Left renal pelvis (tissue), 4 donors: ENCODE measurements at regions not wholly inside any gene's neighbourhood (a gene's known extent, or its start where the extent isn't known, plus 50 kb on each side); places are given as distances from the start of the nearest gene placed in this dataset.

Experiments used
- DNase-seq, 4 donors: peaks; one replicate each; pipeline ENCODE4 v3.0.0-alpha.2; 2013; ENCODE audit warnings: low read depth in 4 of 4, low spot score in 3 of 4

DNA sequence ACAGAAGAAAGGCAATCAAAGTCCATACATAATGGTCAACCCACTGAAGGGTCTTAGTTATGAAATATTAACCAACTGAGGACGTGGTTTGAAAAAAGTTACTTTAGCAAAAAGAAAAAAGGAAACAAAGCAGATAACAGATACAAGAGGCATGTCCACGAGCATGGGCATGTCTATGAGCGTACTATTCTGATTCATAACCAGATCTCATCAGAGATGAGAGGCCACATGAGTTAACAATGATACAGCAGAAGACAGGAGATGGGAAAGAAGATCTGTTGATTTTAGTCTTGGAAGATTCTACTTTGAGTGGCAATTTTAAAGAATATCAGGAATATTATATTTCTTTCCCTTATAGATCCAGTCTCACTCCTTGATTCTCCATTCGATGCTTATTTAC is 262.9 kb upstream of the SLITRK3 start:
- DNase-seq = no peak

DNA sequence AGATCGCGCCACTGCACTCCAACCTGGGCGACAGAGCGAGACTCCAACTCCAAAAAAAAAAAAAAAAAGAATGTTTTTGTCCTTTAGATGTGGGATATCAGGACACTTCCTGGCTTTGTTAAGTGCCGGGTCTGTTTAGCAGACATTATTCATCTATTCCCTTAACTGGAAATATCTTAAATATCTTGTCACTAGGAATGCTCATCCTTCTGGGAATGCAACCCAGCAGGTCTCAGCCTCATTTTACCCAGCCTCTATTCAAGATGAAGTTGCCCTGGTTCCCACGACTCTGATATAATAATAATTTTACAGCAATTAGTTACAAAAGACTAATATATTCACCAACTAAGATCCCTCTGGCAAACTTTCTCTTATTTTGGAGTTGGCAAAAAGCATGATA is 260.9 kb upstream of the SLITRK3 start:
- no peak for DNase-seq

DNA sequence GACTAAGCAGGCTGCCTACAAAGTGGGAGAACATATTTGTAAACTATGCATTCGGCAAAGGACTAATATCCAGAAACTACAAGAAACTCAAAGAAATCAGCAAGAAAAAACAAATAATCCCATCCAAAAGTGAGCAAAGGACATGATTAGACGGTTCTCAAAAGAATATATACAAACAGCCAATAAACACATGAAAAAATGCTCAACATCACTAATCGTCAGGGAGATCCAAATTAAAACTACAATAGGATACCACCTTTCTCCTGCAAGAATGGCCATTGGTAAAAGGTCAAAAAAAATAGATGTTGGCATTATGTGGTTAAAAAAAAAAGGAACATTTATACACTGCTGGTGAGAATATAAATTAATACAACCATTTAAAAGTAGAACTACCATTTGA is 259.6 kb upstream of the SLITRK3 start:
- DNase-seq = no peak

DNA sequence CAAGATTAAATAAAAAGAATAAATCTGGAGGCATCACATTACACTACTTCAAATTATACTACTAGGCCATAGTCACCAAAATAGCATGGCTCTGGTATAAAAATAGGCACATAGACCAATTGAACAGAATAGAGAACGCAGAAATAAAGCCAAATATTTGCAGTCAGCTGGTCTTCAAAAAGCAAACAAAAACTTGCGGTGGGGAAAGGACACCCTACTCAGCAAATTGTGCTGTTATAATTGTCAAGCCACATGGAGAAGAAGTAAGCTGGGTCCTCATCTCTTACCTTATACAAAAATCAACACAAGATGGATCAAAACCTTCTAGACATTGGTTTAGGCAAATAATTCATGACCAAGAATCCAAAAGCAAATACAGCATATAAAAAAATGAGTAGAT is 259.2 kb upstream of the SLITRK3 start:
- DNase-seq = no peak

DNA sequence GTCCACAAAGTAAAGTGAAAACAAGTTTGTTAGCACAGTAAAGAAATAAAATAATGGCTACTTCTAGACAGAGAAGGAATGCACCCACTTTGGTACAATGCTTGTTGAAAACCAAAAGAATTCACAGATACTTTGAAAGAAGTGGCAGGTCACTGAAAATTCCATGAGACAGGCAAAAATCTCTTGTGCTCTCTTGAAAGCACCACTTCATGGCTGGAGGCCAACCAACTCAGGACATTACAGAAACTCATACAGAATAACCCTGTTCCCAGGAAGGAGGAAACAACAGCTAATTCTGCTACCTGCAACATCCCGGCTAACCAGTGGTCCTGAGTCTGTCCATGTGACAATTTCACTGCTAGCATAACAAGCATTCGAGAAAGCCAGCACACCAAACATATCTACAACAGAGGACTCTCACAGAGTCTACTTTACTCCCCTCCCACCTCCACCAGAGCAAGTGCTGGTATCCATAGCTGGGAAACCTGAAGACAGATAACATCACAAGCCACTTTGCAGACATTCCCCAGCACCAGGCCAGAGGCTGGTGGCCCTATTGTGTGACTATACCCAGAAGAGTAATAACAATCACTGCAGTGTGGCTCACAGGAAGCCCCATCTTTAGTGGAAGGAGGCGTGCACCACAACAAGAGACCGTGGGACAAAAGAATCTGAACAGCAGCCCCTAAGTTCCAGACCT is 255.3 kb upstream of the SLITRK3 start:
- no peak for DNase-seq

DNA sequence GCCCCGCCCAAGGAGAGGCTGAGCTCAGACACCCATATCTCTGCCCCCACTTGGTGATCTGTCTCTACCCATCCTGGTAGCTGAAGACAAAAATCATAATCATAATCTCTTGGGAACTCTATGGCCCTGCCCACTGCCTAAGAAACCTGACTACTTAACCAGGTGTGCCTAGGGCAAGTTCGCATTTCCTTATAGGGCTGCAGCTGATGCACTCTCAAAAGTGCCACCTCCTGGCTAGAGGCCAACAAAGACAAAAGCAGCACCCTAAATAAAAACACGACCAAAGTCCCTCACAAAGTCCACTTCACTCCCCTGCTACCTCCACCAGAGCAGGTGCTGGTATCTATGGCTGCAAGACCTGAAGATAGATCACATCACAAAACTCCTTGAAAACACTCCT is 250.4 kb upstream of the SLITRK3 start:
- DNase-seq = no peak

DNA sequence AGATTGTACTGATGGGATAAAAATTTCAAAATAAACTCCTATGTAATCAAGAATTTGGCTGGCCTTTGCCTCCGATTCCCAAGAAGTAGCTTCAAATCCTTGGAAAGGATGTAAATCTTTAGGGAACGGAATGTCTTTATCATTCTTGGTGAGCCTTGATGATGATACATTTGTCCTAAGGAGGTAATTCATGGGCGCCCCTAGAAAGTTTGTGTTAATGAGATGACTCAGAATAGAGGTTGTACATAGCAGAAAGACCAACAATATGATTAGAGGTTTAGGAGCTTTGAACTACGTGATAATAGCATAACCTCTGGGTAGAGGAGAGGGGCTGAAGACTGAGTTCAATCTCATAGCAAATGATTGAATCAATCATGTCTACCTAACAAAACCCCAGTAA is 248.6 kb upstream of the SLITRK3 start:
- no peak for DNase-seq

DNA sequence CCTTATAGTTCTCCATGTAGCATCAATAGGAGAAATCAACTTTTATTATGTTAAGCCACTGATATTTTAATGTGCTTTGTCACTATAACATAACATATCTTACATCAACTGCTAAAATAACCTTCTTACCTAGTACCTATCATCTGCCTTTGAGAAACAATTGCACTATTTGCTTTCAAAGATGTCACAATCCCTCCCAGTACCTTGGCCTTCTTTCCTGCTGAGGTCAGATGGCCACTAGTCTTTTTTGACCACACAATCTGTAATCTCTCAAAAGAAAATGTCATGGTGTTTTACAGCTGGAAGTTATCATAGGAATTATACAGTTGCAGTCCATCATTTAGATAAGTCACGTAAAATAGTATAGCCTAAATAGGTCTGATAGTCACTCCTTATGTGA is 247.5 kb upstream of the SLITRK3 start:
- DNase-seq = no peak

DNA sequence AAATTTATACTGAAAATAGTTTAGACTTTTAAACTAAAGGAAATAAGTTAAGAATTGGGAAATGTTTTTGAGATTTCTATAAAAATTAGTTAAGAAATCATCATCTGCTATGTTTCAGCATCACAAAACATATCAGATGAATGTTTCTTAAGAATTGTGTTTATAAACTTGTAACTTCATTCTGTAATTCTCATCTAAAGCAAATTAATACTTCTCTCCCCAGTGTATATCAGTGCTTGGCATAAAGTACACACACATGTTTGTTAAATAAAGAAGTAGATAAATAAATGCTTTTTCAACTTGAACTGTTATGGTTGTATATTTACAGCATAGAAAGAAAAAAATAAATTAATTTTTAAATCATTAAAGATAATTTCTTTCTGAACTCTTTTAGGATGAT is 245.9 kb upstream of the SLITRK3 start:
- no peak for DNase-seq

DNA sequence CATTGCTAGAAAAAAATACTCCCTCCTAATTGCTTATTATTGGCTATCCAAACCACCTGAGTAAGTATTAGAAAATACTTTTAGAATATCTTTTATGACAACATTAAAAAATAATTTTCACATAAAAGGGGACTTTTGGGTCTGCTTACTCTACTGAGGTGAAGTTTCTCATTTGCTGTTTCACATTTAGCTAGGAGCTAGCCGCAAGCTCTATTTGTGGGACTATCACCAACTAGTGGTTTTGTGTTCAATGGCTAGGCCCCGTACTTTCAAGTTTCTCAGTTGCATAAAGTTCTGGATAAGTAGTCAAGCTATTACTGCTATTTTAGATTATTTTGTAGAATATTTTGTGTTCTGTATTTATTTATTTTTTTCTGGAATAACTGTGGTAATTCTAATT is 244.2 kb upstream of the SLITRK3 start:
- DNase-seq = no peak

DNA sequence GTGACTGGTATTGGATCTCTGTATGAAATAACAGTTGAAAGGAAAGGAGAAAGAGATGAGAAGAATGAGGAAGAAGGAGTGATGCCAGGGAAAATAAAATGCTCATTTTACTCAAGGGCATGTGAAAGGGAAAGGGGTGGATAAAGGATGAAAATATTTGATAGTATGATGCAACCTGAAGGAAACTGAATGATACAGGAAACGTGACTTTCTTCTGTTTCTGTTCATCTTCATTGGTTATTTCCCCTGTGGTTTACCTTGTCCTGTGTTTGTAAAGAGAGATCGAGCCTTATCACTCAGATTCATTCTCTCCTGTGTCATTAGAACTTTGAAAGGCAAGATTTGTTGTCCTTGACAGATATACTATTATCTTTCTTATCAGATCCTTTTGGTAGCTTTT is 243.6 kb upstream of the SLITRK3 start:
- DNase-seq = no peak

DNA sequence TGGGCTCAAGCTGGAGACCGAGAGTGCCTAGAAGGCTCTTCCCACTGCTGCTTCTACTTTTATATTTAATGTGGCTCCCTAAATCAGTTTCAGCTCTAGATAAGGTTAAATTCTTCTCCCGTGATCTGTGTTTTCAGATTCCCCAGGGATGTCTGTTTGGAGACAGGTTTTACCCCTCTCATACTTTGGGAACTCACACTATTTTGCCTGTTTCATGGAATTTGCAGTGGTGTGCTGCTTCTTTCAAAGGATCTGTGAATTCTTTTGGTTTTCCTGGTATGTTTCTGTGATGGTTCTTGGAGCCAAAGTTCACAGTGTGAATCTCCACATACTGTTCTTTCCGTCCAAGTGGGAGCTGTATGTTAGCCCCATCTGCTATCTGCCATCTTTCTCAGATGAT is 238.3 kb upstream of the SLITRK3 start:
- no peak for DNase-seq

DNA sequence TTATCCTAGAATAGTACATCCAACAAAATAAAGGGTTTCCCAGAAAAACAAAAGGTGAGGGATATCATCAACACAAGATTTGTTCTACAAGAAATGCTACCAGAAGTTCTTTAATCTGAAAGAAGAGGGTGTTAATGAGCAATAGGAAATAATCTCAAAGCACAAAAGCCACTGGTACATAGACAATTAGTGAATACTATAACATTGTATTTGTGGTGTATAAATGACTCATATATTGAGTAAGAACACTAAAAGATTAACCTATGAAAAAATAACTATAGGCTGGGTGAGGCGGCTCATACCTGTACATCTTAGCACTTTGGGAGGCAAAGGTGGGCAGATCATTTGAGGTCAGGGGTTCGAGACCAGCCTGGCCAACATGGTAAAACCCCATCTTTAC is 210.2 kb upstream of the SLITRK3 start:
- no peak for DNase-seq

DNA sequence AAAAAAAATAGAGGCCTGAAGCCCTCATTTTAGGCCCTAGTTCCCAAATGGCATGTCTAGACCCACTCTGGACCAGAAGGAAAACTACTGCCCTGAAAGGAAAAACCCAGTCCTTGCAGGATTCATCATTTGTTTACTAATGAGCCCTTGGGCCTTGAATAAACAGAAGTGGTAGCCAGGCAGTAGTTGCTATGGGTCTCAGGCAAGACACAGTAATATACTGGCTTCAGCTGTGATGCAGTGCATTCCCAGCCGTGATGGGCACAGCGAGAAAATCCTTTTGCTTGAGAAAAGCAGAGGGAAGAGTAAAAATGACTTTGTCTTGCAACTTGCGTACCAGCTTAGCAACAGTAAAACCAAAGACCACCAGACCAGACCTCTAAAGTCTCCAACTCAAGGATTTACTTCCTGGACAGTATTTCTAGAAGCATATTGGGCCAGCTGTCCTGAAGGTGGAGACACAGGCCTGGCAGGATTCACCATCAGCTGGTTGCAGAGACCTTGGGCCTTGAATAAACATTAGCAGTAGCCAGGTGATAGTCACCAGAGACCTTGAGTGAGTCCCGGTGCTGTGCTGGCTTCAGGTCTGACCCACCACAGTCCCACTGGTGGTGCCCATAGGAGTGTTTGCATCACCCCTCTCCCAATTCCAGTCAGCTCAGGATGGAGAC is 208.3 kb upstream of the SLITRK3 start:
- no peak for DNase-seq

DNA sequence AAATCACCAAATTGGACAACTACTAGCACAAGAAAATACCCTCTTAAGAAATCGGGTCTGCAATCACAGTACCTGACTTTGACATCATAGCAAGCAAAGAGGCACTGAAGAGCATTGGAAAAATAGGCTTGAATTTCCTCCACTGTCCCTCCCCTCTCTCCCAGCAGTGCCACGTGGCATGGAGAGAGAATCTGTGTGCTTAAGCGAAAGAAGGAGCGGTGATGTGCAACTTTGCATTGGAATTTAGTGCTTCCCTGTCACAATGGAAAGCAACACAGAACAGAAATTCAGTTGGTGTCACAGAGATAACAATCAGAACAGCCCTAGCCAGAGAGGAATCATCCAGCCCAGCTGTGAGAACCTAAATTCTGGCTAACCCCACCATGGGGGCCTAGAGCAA is 207.5 kb upstream of the SLITRK3 start:
- no peak for DNase-seq

DNA sequence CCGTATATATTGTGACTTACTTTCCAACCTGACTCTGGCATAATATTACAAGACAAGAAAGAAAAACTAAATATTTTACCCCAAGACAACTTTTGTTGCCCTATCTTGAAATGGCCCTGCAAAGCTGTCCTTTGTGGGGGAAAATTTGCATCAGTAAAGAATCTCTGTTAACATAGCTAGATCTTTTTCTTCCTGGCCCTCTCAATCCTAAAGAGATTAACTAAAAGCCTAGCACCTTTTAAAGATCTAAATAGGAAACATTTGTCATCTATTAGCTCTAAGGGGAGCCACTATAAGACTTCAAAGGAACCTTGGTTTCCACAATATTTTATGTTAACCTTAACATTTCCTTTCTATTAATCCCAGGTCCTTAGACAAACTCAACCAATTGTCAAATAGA is 199.0 kb upstream of the SLITRK3 start:
- DNase-seq = no peak

DNA sequence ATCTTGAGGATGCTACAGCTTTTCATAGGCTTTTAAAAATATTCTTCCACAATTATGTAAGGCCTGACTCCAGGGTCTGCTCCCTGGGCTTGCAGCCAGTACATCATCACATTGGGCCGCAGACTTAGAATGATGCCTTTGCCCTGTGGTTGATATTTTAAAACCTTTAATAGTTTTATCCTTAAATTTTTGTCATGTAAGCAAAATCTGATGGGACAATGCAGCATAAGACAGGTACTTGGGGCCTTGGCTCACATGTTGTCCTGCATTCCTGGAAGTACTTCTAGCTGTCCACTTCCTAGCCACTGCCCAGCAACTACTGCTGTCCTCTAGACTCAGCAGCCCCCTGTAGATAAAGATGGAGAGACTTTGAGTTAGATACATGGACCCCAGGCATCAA is 197.3 kb upstream of the SLITRK3 start:
- DNase-seq = no peak

DNA sequence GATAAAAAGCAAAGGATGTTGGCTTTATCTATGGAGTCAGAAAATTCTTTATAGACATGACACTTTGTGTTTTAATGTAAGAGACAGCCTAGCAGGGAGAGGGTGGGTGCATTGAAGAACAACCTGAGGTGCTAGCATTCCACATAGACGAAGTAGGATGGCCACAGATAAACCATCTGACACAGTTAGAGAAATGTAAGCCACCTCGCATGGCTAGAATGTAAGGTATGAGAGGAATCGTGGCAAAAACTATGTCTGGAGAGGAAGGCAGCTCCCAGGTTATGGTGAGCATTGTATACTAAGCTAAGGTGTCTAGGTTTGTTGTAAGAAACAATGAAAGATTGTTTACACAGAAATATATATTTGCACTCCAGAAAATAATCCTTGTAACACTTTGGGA is 194.0 kb upstream of the SLITRK3 start:
- DNase-seq = no peak

DNA sequence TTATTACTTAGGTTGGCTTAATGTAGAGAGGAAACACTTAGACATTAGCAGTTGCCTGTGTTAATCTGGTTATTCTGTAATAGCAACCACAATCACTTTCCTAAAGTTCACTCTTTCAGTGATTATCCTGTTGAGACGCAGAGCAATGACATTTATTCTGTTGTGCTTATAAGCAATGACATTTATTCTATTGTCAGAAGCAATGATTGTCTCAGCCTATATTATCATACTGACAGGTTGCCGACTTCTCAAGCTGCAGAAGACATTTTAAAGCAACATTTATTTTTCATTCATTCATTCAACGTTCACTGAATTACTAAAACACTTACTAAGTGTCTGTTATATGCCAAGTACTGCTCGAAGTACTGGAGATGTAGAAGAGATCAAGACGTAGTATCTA is 193.5 kb upstream of the SLITRK3 start:
- DNase-seq = no peak

DNA sequence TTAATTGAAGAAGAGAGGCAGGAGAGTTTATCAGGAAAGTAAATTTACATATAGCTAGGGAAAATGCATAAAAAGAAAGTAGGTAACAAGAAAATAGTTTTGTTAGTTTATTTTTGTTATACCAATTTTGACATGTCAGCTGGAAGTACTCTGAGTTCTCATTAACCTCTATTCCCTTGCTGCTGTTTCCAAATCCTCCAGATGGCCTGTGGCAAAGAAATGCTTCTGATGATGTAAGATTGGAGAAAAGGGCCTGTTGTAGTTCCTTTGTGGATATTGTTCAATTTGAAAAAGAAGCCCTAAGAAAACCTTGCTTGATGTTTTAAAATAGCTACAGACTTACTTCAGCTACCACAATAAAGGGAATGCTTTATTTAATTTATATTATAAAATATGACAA is 192.9 kb upstream of the SLITRK3 start:
- peak in 1 of 4 donors; percentile 3 for DNase-seq

DNA sequence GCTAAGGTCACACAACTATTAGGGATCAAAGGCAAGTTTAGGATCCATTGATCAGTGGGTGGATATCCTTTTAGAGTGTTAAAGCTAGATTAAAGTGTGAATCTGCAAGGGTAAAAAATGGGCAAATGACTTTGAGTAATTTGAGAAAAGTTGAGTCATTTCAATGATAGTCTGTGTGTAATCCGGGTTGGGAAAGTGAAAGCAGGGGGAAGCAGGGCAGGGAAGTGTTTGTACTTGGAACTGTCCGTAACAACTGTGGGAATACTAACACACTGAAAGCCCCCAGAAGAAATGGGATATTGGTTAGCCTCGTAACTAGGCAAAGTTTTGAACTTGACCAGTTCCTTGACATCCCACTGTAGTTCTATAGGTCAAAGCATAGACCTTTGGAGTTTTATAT is 187.2 kb upstream of the SLITRK3 start:
- no peak for DNase-seq

DNA sequence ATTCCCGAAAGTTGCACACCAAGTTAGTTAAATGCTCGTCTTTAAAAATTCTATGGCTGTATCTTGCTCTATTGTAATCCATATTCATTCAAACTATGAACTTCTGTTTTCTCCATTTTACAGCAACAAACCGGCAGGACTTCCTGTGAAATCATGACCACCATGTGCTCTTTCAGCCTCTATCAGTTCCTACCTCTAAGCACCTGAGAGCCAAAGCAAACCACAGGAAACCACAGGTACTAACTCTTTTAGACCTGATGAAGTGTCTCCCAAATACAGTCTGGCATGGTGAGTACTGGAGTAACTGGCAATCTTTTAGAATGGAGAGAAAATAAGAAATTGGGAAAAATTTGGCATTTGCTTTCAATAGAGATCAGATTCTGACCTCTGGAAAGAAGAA is 186.5 kb upstream of the SLITRK3 start:
- DNase-seq = no peak

DNA sequence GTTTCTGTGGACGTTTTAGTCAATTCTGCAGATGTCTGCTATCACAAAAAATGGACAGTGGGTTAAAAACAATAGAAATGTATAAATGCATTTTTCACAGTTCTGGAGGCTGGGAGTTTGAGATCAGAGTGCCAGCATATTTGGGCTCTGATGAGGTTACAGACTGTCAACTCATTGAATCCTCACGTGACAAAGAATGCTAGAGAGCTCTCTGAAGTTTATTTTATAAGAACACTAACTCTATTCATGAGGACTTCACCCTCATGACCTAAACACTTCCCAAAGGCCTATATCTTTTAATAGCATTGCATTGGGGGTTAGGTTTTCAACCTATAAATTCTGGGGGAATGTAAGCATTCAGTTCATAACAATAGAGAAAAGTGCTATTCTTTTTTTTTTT is 182.6 kb upstream of the SLITRK3 start:
- DNase-seq = no peak
